C4-2B (cell line): ENCODE measurements at regions not wholly inside any gene's neighbourhood (a gene's known extent, or its start where the extent isn't known, plus 50 kb on each side); places are given as distances from the start of the nearest gene placed in this dataset.

Experiments used
- CTCF ChIP-seq: fragments of 450-650 bp; conservative IDR thresholded peaks from 2 replicates; pipeline ENCODE4 v1.5.1; 2017; ENCODE audit warnings: mild to moderate bottlenecking
- ZFX ChIP-seq: fragments of 450-650 bp; IDR thresholded peaks from 2 replicates; pipeline ENCODE4 v1.6.1; 2017

DNA sequence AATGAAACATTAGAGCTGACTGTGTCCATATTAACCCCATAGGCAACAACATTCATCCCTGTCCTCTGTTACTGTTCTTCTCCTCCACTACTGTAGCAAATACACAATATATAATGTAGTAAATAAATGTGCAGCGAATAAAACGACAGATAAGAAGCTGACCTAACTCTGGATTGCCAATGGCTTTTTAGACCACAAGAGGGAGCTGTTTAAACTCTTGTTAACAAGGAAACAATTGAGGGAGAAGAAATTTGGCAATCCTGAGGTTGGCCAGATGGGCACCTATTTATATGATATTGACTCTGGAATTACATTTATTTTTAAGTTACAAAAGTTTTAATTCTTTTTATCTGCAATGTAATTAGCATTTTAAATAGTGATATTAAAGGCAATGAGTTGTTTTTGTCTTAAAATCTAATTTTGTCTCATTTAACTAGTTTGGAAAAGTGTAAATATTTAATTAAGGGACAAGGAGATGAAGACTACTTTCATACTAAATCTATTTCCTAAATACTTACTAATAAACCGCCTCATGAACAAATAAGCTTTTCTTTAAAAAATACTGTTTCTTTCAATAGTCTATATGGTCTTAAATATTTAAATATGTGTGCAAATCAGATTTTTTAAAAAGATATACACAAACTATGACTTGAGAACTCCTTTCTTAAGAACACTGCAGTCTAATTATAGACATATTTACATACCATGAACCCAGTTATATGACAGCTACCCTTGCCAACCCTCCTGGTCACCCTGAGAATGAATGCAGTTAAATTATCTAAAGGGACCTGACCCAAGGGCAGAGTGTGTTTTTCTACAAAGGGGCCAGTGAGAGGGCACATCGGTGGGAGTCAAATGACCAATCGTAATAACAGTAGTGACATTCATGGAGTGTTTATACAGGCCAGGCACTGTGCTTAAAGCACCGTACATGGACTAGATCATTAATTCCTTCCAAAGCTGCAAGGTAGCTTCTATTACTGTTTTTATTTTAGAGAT lies 52.9 kb upstream of the HPF1 start:
- TF ChIP-seq CTCF, result peak; percentile 87
- no peak for TF ChIP-seq ZFX
